A549 (cell line): ENCODE measurements at regions not wholly inside any gene's neighbourhood (a gene's known extent, or its start where the extent isn't known, plus 50 kb on each side); places are given as distances from the start of the nearest gene placed in this dataset.

Source experiments
- ATAC-seq, 2 experiments: fragments of 200-7000 bp in 1 of 2; fragments of >200 bp in 1 of 2; cut with Nextera tagmentation in 1 of 2; cut with Tn5 transposase in 1 of 2; 3 replicates each; pipeline versions ENCODE4 v1.8.0 to v1.9.1; 2018 to 2020; ENCODE audit warnings: mild to moderate bottlenecking in 1 of 2, moderate library complexity in 1 of 2
- CTCF ChIA-PET: fragments of 300-600 bp; sonication (Branson Sonifier 250); formaldehyde crosslinking; extraction: SDS; loops from one replicate; lab custom pipeline; 2021; ENCODE audit warnings: antibody characterized with exemption, inconsistent platforms; lab: Yijun Ruan, JAX
- POLR2A ChIA-PET: fragments of 350-600 bp; formaldehyde crosslinking; extraction: SDS; loops from one replicate; lab custom pipeline; 2021; ENCODE audit warnings: antibody characterized with exemption, inconsistent platforms; lab: Yijun Ruan, JAX
- DNase-seq, 2 experiments: peaks; one replicate each; pipeline versions ENCODE4 v3.0.0 to v3.0.0-alpha.2; 2011 to 2016; ENCODE audit warnings: low read depth in 1 of 2, low spot score in 1 of 2
- FAIRE-seq: peaks from 2 replicates; lab custom pipeline; 2011; peaks lifted over from hg19 to GRCh38; lab: Jason Lieb, UNC
- H3K27ac ChIP-seq, 2 experiments: fragments of >200 bp; sonication (Bioruptor Twin); formaldehyde crosslinking; 3 replicates each; pipeline ENCODE4 v1.5.1; 2016 to 2017
- H3K4me1 ChIP-seq: fragments of >200 bp; sonication (Bioruptor Twin); formaldehyde crosslinking; 3 replicates; pipeline ENCODE4 v1.6.1; 2016
- H3K4me2 ChIP-seq: fragments of >200 bp; sonication (Bioruptor Twin); formaldehyde crosslinking; 3 replicates; pipeline ENCODE4 v1.6.1; 2016
- H3K4me3 ChIP-seq: fragments of >200 bp; sonication (Bioruptor Twin); formaldehyde crosslinking; 3 replicates; pipeline ENCODE4 v1.5.1; 2016
- H3K9me3 ChIP-seq: fragments of >200 bp; sonication (Bioruptor Twin); formaldehyde crosslinking; 3 replicates; pipeline ENCODE4 v1.6.1; 2016
- EHF ChIP-seq: fragments of 250-450 bp; sonication (Bioruptor Pico); IDR thresholded peaks from 2 replicates; pipeline ENCODE4 v1.5.0; 2020; ENCODE audit warnings: mild to moderate bottlenecking
- EHMT2 ChIP-seq: fragments of 200-600 bp; sonication (generic); IDR thresholded peaks from 2 replicates; pipeline ENCODE4 v1.6.1; 2016; ENCODE audit warnings: antibody characterized with exemption, low read depth, mild to moderate bottlenecking, moderate library complexity
- ELK1 ChIP-seq: fragments of 150-350 bp; IDR thresholded peaks from 2 replicates; pipeline ENCODE4 v1.6.1; 2014; ENCODE audit warnings: low read depth, mild to moderate bottlenecking, low read length
- ESRRA ChIP-seq: fragments of 150-350 bp; IDR thresholded peaks from 2 replicates; pipeline ENCODE4 v1.6.1; 2014; ENCODE audit warnings: mild to moderate bottlenecking, low read length, borderline replicate concordance
- HDAC2 ChIP-seq: fragments of 200-600 bp; sonication (generic); IDR thresholded peaks from 2 replicates; pipeline ENCODE4 v1.6.1; 2016
- HES2 ChIP-seq: fragments of >200 bp; sonication (Bioruptor Twin); formaldehyde crosslinking; IDR thresholded peaks from 2 replicates; pipeline ENCODE4 v1.6.1; 2016
- HOXB13 ChIP-seq: fragments of 250-450 bp; sonication (Bioruptor Pico); IDR thresholded peaks from 2 replicates; pipeline ENCODE4 v1.5.0; 2020; ENCODE audit warnings: low read depth, mild to moderate bottlenecking, moderate library complexity
- HOXB5 ChIP-seq: fragments of 250-450 bp; sonication (Bioruptor Pico); IDR thresholded peaks from 2 replicates; pipeline ENCODE4 v1.5.0; 2020; ENCODE audit warnings: mild to moderate bottlenecking, moderate library complexity
- JUN ChIP-seq, 2 experiments: fragments of >200 bp; sonication (Bioruptor Twin); formaldehyde crosslinking; IDR thresholded peaks; 2 replicates in 1 of 2; 3 replicates in 1 of 2; pipeline ENCODE4 v1.6.1; 2016 to 2017
- MAFK ChIP-seq: fragments of 450-650 bp; IDR thresholded peaks from 2 replicates; pipeline ENCODE4 v1.6.1; 2014; ENCODE audit not compliant: partially characterized antibody
- PHF8 ChIP-seq: fragments of 200-600 bp; sonication (generic); IDR thresholded peaks from 2 replicates; pipeline ENCODE4 v1.6.1; 2016; ENCODE audit warnings: low read depth, mild to moderate bottlenecking, antibody characterized with exemption, moderate library complexity, borderline replicate concordance
- POLR2A ChIP-seq: IDR thresholded peaks from 2 replicates; pipeline ENCODE4 v1.6.1; 2012; ENCODE audit warnings: mild to moderate bottlenecking, low read length
- POLR2AphosphoS2 ChIP-seq: conservative IDR thresholded peaks from 2 replicates; pipeline ENCODE4 v1.6.1; 2012; ENCODE audit warnings: low read length, improper control_type of control experiment, inconsistent platforms
- RAD21 ChIP-seq, 2 experiments: fragments of >200 bp in 1 of 2; sonication (Bioruptor Twin) in 1 of 2; formaldehyde crosslinking in 1 of 2; IDR thresholded peaks in 1 of 2; conservative IDR thresholded peaks in 1 of 2; 2 replicates in 1 of 2; 3 replicates in 1 of 2; pipeline ENCODE4 v1.6.1; 2012 to 2018; ENCODE audit warnings: inconsistent platforms in 1 of 2
- RARB ChIP-seq: fragments of 250-450 bp; sonication (Bioruptor Pico); IDR thresholded peaks from 2 replicates; pipeline ENCODE4 v1.8.0; 2021; ENCODE audit warnings: mild to moderate bottlenecking, moderate library complexity
- RCOR1 ChIP-seq: fragments of 150-350 bp; IDR thresholded peaks from 2 replicates; pipeline ENCODE4 v1.6.1; 2014; ENCODE audit warnings: antibody characterized with exemption, low read length, low read depth
- SREBF2 ChIP-seq: fragments of 450-650 bp; IDR thresholded peaks from 2 replicates; pipeline ENCODE4 v1.6.1; 2014; ENCODE audit warnings: mild to moderate bottlenecking, moderate library complexity
- TP53 ChIP-seq: fragments of 250-450 bp; sonication (Bioruptor Pico); IDR thresholded peaks from 2 replicates; pipeline ENCODE4 v1.5.0; 2021; ENCODE audit warnings: mild to moderate bottlenecking, moderate library complexity
- ZFP36 ChIP-seq: fragments of 450-650 bp; IDR thresholded peaks from 2 replicates; pipeline ENCODE4 v1.6.1; 2014; ENCODE audit warnings: borderline replicate concordance; ENCODE audit not compliant: partially characterized antibody
- ZSCAN20 ChIP-seq: fragments of 250-450 bp; sonication (Bioruptor Pico); IDR thresholded peaks from 2 replicates; pipeline ENCODE4 v1.8.0; 2022; ENCODE audit warnings: mild to moderate bottlenecking, moderate library complexity
- WGBS: methylation state at CpG from one replicate; pipeline ENCODE4 v1.1.6; 2017; ENCODE audit errors: missing lambda C conversion rate; 5-methylcytosine and 5-hydroxymethylcytosine counted together
- TF ChIP-seq, protein P1 (sequence below): IDR thresholded peaks from 2 replicates; pipeline ENCODE4 v1.6.1; 2012; ENCODE audit warnings: low read depth, borderline replicate concordance
- TF ChIP-seq, protein P2 (sequence below): fragments of >200 bp; sonication (Bioruptor Twin); formaldehyde crosslinking; IDR thresholded peaks from 3 replicates; pipeline ENCODE4 v1.6.1; 2016
- TF ChIP-seq, protein P3 (sequence below): IDR thresholded peaks from 2 replicates; pipeline ENCODE4 v1.6.1; 2012

- H3K4me2 ChIP-seq = no peak overlapping the region
- H3K9me3 ChIP-seq = peaks cover 19% of the 10 kb centered on the region
- 95% methylated on average over 16 of the region's 18 CpGs for WGBS
- peak in 1 of 2 experiments; percentile 16; a peak in 1 of 6 replicates for ATAC-seq
- TF ChIP-seq TP53 (CRISPR knock-in tag) = no peak
- TF ChIP-seq, protein P1, sequence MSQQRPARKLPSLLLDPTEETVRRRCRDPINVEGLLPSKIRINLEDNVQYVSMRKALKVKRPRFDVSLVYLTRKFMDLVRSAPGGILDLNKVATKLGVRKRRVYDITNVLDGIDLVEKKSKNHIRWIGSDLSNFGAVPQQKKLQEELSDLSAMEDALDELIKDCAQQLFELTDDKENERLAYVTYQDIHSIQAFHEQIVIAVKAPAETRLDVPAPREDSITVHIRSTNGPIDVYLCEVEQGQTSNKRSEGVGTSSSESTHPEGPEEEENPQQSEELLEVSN = no peak
- no peak for TF ChIP-seq PHF8
- no peak for TF ChIP-seq RARB
- TF ChIP-seq, protein P2, sequence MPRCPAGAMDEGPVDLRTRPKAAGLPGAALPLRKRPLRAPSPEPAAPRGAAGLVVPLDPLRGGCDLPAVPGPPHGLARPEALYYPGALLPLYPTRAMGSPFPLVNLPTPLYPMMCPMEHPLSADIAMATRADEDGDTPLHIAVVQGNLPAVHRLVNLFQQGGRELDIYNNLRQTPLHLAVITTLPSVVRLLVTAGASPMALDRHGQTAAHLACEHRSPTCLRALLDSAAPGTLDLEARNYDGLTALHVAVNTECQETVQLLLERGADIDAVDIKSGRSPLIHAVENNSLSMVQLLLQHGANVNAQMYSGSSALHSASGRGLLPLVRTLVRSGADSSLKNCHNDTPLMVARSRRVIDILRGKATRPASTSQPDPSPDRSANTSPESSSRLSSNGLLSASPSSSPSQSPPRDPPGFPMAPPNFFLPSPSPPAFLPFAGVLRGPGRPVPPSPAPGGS = no peak
- TF ChIP-seq POLR2A = no peak
- no peak for TF ChIP-seq HOXB5 (CRISPR knock-in tag)
- H3K4me3 ChIP-seq = no peak overlapping the region
- no peak for FAIRE-seq
- no peak overlapping the region for H3K27ac ChIP-seq
- no peak for DNase-seq
- no peaks in the 10 kb centered on the region for H3K4me1 ChIP-seq
- ChIA-PET CTCF (interaction anchor here (0.6 kb wide), 1 partner anchor 495 kb away, joined by 3 read pairs; no protein-coding TSS in a partner anchor), POLR2A (no interaction called here)
Measured at GRCh38 chr16:85181739-85182129, 69.5 kb upstream of the CIBAR2 start.

DNA sequence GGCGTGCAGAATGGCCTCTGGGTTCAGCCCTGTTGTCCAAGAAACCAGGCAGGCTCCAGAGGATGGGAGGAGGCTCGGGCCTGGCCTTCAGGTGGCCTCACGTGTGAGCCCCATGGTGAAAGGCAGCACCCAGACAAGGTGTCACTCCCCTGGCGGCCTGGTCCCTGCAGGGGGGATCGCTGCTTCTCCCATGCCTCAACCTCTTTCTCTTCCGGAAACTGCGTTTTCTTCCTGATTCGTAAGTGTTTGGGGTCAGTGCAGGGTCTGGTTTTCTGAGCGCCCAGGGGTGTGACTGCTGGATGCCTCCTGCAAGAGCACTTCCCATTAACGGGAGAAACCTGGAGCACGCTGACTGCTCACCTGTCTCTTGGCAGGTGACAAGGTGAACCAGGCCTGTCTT lies 70.0 kb upstream of the CIBAR2 start:
- ATAC-seq (no peak), FAIRE-seq (no peak), DNase-seq (no peak)
- WGBS = 94% methylated on average over 11 of the region's 11 CpGs
- POLR2A ChIA-PET = no interaction called here
- H3K4me2 ChIP-seq = no peak overlapping the region
- H3K4me3 ChIP-seq = no peak overlapping the region
- H3K9me3 ChIP-seq = peaks cover 19% of the 10 kb centered on the region
- H3K4me1 ChIP-seq = no peaks in the 10 kb centered on the region
- TF ChIP-seq POLR2AphosphoS2 (no peak), ESRRA (no peak)
- H3K27ac ChIP-seq = no peak overlapping the region
- CTCF ChIA-PET = no interaction called here

DNA sequence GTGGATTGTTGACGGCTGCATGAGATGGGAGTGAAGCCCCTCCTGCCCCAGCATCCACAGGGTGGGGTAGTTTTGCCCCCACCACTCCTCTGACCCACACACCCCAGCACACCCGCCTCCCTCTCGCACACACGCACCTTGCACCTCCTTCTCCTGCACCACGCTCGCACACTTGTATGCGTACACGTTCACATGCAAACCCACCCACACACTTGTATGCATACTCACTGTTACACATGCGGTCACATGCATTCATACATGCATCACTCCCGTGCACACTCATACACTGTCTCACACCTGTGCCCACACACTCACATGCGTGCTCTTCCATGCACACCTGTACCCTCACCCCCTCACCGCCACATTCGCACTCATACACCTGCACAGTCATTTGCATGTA lies 70.5 kb upstream of the CIBAR2 start:
- WGBS = 95% methylated on average over 13 of the region's 13 CpGs
- H3K4me3 ChIP-seq = no peak overlapping the region
- DNase-seq = no peak
- no peak for ATAC-seq
- POLR2A ChIA-PET = no interaction called here
- CTCF ChIA-PET = interaction anchor here (1.5 kb wide), 1 partner anchor 70 kb away, joined by 3 read pairs; no protein-coding TSS in a partner anchor
- no peak overlapping the region for H3K4me2 ChIP-seq
- no peak for FAIRE-seq
- H3K9me3 ChIP-seq = peaks cover 19% of the 10 kb centered on the region
- TF ChIP-seq TP53 (CRISPR knock-in tag) = no peak
- no peak for TF ChIP-seq JUN (IDR thresholded peaks at IDR 0.05)
- TF ChIP-seq POLR2A = no peak
- no peak for TF ChIP-seq EHF (CRISPR knock-in tag)
- no peak for TF ChIP-seq EHMT2
- TF ChIP-seq SREBF2 = no peak
- TF ChIP-seq HES2 = no peak
- no peak for TF ChIP-seq RCOR1
- no peak for TF ChIP-seq ZSCAN20
- no peak for TF ChIP-seq ELK1
- TF ChIP-seq ZFP36 = no peak
- TF ChIP-seq RARB = no peak
- TF ChIP-seq, protein P3, sequence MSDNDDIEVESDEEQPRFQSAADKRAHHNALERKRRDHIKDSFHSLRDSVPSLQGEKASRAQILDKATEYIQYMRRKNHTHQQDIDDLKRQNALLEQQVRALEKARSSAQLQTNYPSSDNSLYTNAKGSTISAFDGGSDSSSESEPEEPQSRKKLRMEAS = no peak
- TF ChIP-seq PHF8 = no peak
- no peak for TF ChIP-seq RAD21 (conservative IDR thresholded peaks at IDR 0.05 in 1 of 2, IDR thresholded peaks at IDR 0.05 in 1 of 2)
- TF ChIP-seq HOXB13 = no peak
- TF ChIP-seq MAFK = no peak
- TF ChIP-seq HDAC2 = no peak
- no peak overlapping the region for H3K27ac ChIP-seq
- H3K4me1 ChIP-seq = no peaks in the 10 kb centered on the region
